ENCODE measurements at regions not wholly inside any gene's neighbourhood (a gene's known extent, or its start where the extent isn't known, plus 50 kb on each side); places are given as distances from the start of the nearest gene placed in this dataset.

- WGBS, 3 donors = 85 to 93% (median 86%) methylated on average over 1 of the region's 1 CpG
- intact Hi-C loops (cut with DNase I) = no loop called here
- TF ChIP-seq CTCF (IDR thresholded peaks at IDR 0.05) = no peak
- H3K27me3 ChIP-seq (ENCODE audit: insufficient read depth in 3 of 3, low read length in 2 of 3) = no peaks in the 10 kb centered on the region
- H3K9me3 ChIP-seq = no peaks in the 10 kb centered on the region
- peaks cover 6% of the 10 kb centered on the region for H3K4me1 ChIP-seq
- H3K36me3 ChIP-seq (ENCODE audit: insufficient read depth in 1 of 2, low read depth in 1 of 2) = no peaks in the 10 kb centered on the region
- H3K27ac ChIP-seq = no peak overlapping the region
- DNase-seq (no peak), ATAC-seq (no peak)
- no peak overlapping the region for H3K4me3 ChIP-seq
Measured at GRCh38 chr3:26840272-26840870, 217.8 kb downstream of the LRRC3B start.

GRCh38 chr3:26845194-26845593 is 222.6 kb downstream of the LRRC3B start:
- intact Hi-C loops (cut with DNase I) = no loop called here
- Histone ChIP-seq H3K9me3 (no peaks in the 10 kb centered on the region), H3K36me3 (ENCODE audit: insufficient read depth in 1 of 2, low read depth in 1 of 2) (no peaks in the 10 kb centered on the region), H3K4me1 (no peaks in the 10 kb centered on the region), H3K4me3 (no peak overlapping the region), H3K27me3 (ENCODE audit: insufficient read depth in 3 of 3, low read length in 2 of 3) (no peaks in the 10 kb centered on the region), H3K27ac (no peak overlapping the region)
- WGBS, 3 donors = 95 to 96% (median 96%) methylated on average over 3 of the region's 3 CpGs
- ATAC-seq (no peak), DNase-seq (no peak)
- no peak for TF ChIP-seq CTCF (IDR thresholded peaks at IDR 0.05)

GRCh38 chr3:26847680-26848079 is 225.1 kb downstream of the LRRC3B start:
- Histone ChIP-seq H3K27ac (no peak overlapping the region), H3K4me1 (no peaks in the 10 kb centered on the region), H3K9me3 (no peaks in the 10 kb centered on the region), H3K27me3 (ENCODE audit: insufficient read depth in 3 of 3, low read length in 2 of 3) (no peaks in the 10 kb centered on the region), H3K4me3 (no peak overlapping the region), H3K36me3 (ENCODE audit: insufficient read depth in 1 of 2, low read depth in 1 of 2) (no peaks in the 10 kb centered on the region)
- no peak for TF ChIP-seq CTCF (IDR thresholded peaks at IDR 0.05)
- intact Hi-C loops (cut with DNase I) = no loop called here
- ATAC-seq = no peak
- no peak for DNase-seq

- Histone ChIP-seq H3K27me3 (ENCODE audit: insufficient read depth in 3 of 3, low read length in 2 of 3) (no peaks in the 10 kb centered on the region), H3K9me3 (no peaks in the 10 kb centered on the region), H3K4me3 (no peak overlapping the region), H3K4me1 (no peaks in the 10 kb centered on the region), H3K36me3 (ENCODE audit: insufficient read depth in 1 of 2, low read depth in 1 of 2) (no peaks in the 10 kb centered on the region), H3K27ac (no peak overlapping the region)
- TF ChIP-seq CTCF (IDR thresholded peaks at IDR 0.05) = no peak
- WGBS, 3 donors = 65 to 75% (median 68%) methylated on average over 3 of the region's 3 CpGs
- DNase-seq (no peak), ATAC-seq (no peak)
- intact Hi-C loops (cut with DNase I) = no loop called here
Measured at GRCh38 chr3:26894443-26894842, 271.9 kb downstream of the LRRC3B start.

- no peak for DNase-seq
- no peak overlapping the region for H3K4me3 ChIP-seq
- H3K27me3 ChIP-seq (ENCODE audit: insufficient read depth in 3 of 3, low read length in 2 of 3) = no peaks in the 10 kb centered on the region
- intact Hi-C loops (cut with DNase I) = no loop called here
- no peaks in the 10 kb centered on the region for H3K4me1 ChIP-seq
- H3K27ac ChIP-seq = no peak overlapping the region
- no peaks in the 10 kb centered on the region for H3K36me3 ChIP-seq (ENCODE audit: insufficient read depth in 1 of 2, low read depth in 1 of 2)
- TF ChIP-seq CTCF (IDR thresholded peaks at IDR 0.05) = no peak
- H3K9me3 ChIP-seq = no peaks in the 10 kb centered on the region
- ATAC-seq = no peak
Measured at GRCh38 chr3:26915208-26915607, 292.6 kb downstream of the LRRC3B start.

All from psoas muscle (tissue), 7 donors.